Lower leg skin (tissue), 4 donors: ENCODE measurements at regions not wholly inside any gene's neighbourhood (a gene's known extent, or its start where the extent isn't known, plus 50 kb on each side); places are given as distances from the start of the nearest gene placed in this dataset.
A peak's percentile ranks its signal among the peaks of the same experiment; 100 is the strongest.

Experiments
- DNase-seq, 2 donors: peaks; one replicate each; pipeline ENCODE4 v3.0.0-alpha.2; 2019; ENCODE audit warnings: low spot score in 2 of 2
- H3K4me3 ChIP-seq: fragments of 200-600 bp; sonication (generic); 2 replicates; pipeline ENCODE4 v1.5.1; 2017; ENCODE audit warnings: mild to moderate bottlenecking, low read depth; ENCODE audit not compliant: poor library complexity, severe bottlenecking
- CTCF ChIP-seq, 3 donors: fragments of 450-650 bp; IDR thresholded peaks; one replicate each; pipeline ENCODE4 v1.5.1; 2016; ENCODE audit warnings: antibody characterized with exemption in 3 of 3, mild to moderate bottlenecking in 3 of 3, moderate library complexity in 2 of 3
- POLR2A ChIP-seq, 2 donors: fragments of 450-650 bp; IDR thresholded peaks; one replicate each; pipeline ENCODE4 v1.6.1; 2016 to 2017; ENCODE audit warnings: antibody characterized with exemption in 2 of 2, mild to moderate bottlenecking in 1 of 2, moderate library complexity in 1 of 2
- WGBS, 2 donors: methylation state at CpG; one replicate each; pipeline ENCODE4 v1.1.5; 2018; 5-methylcytosine and 5-hydroxymethylcytosine counted together
- intact Hi-C: fragments of 100-400 bp; cut with DNase I; formaldehyde crosslinking; loops from one replicate; pipeline ENCODE4 v1.15.0; 2023; ENCODE audit warnings: low total_unique reads

GRCh38 chr13:55410398-55411330, 1730.1 kb upstream of the PRR20A start:
- peak in 1 of 2 donors; percentile 52 for DNase-seq
- TF ChIP-seq CTCF (IDR thresholded peaks at IDR 0.05) (no peak), POLR2A (IDR thresholded peaks at IDR 0.05) (no peak)
- WGBS, 2 donors: 56 to 60% methylated on average over 8 of the region's 8 CpGs
- intact Hi-C loops: no loop called here
- no peak overlapping the region for H3K4me3 ChIP-seq

GRCh38 chr13:55418095-55418494, 1722.6 kb upstream of the PRR20A start:
- TF ChIP-seq CTCF (IDR thresholded peaks at IDR 0.05): no peak
- TF ChIP-seq POLR2A (IDR thresholded peaks at IDR 0.05): no peak
- 30 to 37% methylated on average over 2 of the region's 2 CpGs for WGBS, 2 donors
- intact Hi-C loops: no loop called here
- DNase-seq: no peak
- no peak overlapping the region for H3K4me3 ChIP-seq

- intact Hi-C loops: no loop called here
- no peak overlapping the region for H3K4me3 ChIP-seq
- 46 to 59% methylated on average over 4 of the region's 4 CpGs for WGBS, 2 donors
- DNase-seq: no peak
- no peak for TF ChIP-seq POLR2A (IDR thresholded peaks at IDR 0.05)
- no peak for TF ChIP-seq CTCF (IDR thresholded peaks at IDR 0.05)
These were observed 1707.9 kb upstream of the PRR20A start for GRCh38 chr13:55432814-55433213.

GRCh38 chr13:55437162-55437561, 1703.6 kb upstream of the PRR20A start:
- no peak for TF ChIP-seq POLR2A (IDR thresholded peaks at IDR 0.05)
- TF ChIP-seq CTCF (IDR thresholded peaks at IDR 0.05): no peak
- DNase-seq: no peak
- intact Hi-C loops: no loop called here
- no peak overlapping the region for H3K4me3 ChIP-seq
- 0 to 36% methylated on average over 1 of the region's 1 CpG for WGBS, 2 donors

- no peak overlapping the region for H3K4me3 ChIP-seq
- TF ChIP-seq CTCF (IDR thresholded peaks at IDR 0.05): no peak
- no peak for TF ChIP-seq POLR2A (IDR thresholded peaks at IDR 0.05)
- WGBS, 2 donors: 55 to 56% methylated on average over 1 of the region's 1 CpG
- intact Hi-C loops: no loop called here
- no peak for DNase-seq
These were observed 1701.3 kb upstream of the PRR20A start for GRCh38 chr13:55439450-55439849.
